ENCODE measurements at regions not wholly inside any gene's neighbourhood (a gene's known extent, or its start where the extent isn't known, plus 50 kb on each side); places are given as distances from the start of the nearest gene placed in this dataset.
"Not testable (repeated sequence)": the region's sequence is repeated elsewhere in the genome, so short reads cannot be mapped to it uniquely, and the experiment has no call there.

DNA sequence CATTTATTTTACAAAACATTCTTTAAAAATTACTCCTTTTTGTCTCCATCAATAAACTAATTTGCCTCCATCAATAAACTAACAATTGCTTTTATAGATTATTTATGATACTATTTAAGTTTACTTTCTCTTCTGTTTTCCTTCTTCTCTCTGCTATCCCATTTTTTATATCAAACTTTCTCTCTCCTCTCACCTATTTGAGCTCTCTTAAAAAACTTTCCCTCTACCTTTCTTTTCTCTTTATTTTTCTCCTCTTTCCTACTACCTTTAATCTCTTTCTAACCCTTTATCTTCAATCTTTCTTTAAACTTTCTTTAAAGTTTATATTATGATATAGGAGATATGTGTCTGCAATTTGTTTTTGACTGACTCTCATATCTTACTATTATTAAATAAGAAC lies 566.4 kb downstream of the DACH1 start:
- DNase-seq = no peak

GRCh38 chr13:71291842-71292146 lies 575.2 kb downstream of the DACH1 start:
- DNase-seq = no peak

DNA sequence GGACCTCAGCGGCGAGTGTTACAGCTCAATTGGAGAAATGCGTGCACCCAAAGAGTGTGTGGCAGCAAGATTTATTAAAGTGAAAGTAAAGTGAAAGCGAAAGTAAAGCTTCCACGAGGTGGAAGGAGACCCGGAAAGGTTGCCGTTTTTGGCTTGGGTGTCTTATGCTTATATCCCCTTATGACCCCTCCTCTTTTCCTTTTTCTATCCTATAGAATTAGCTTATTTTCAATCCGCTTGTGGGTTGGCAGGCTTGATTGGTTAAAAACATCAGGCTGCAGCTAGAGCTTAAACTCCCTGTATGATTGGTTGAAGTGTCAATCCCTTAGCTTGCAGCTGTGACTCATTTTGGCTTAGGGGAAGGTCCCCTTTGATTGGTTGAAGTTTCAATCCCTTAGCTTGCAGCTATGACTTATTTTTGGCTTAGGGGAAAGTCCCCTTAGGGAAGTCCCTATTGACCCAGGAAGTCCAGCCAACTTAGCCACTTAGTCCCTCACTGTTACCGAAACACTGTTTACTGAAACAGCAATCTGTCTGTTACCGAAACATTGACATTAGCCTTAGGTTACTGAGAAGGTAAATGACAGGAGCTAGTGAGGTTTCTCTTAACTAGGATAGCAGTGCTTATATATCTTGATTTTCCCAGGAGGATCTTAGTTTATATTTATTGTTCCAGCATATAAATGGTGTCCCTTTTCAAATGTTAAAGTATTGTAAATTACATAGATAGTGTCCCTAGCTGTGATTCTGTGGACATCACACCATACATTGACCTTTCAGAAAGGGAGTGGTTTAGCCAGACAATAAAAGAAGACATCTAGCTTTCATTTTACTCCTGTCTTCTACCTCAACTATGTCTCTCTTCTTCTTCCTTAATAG lies 575.8 kb downstream of the DACH1 start:
- DNase-seq = peak; percentile 6 to 14

GRCh38 chr13:71289980-71290379 lies 577.0 kb downstream of the DACH1 start:
- DNase-seq = not testable (repeated sequence)

GRCh38 chr13:71285700-71286099 lies 581.3 kb downstream of the DACH1 start:
- no peak for DNase-seq

- no peak for DNase-seq
Observed at GRCh38 chr13:71278512-71278911, 588.5 kb downstream of the DACH1 start.

- no peak for DNase-seq
Observed at GRCh38 chr13:71274923-71275608, 591.9 kb downstream of the DACH1 start.

GRCh38 chr13:71261256-71261655 lies 605.7 kb downstream of the DACH1 start:
- DNase-seq = no peak

DNA sequence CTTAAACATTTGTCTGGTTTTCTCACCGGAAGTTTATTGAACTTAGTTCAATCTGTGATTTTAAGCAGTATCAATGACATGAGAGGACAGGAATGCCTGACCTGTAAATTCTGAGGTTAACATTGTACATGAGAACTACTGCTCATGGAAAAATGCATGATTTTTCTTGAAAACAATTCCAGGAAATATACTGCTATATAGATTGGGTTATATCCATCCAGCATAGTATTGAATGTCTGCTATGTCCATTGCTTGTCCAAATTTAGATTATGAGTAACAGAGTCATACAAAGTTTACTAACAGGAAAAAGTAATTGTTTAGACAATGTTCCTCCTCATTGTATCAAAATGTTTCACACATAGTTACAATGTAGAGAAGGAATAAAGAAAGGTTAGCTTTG lies 606.8 kb downstream of the DACH1 start:
- no peak for DNase-seq

DNA sequence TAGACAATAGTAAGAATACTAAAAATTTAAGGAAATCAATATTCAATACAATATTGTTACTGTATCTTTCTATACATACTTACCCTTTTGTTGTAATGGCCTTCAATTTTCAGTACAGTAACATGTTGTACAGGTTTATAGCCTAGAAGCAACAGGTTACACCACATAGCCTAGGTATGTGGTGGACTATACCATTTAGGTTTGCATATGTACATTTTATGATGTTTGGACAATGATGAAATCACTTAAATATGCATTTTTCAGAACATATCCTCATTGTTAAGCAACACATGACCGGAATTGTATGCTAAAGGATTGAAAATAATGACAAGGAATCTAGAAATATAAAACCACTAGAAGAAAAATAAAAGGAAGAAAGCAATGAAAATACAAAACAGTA lies 611.4 kb downstream of the DACH1 start:
- no peak for DNase-seq

- no peak for DNase-seq
Observed at GRCh38 chr13:71254384-71254783, 612.6 kb downstream of the DACH1 start.

DNA sequence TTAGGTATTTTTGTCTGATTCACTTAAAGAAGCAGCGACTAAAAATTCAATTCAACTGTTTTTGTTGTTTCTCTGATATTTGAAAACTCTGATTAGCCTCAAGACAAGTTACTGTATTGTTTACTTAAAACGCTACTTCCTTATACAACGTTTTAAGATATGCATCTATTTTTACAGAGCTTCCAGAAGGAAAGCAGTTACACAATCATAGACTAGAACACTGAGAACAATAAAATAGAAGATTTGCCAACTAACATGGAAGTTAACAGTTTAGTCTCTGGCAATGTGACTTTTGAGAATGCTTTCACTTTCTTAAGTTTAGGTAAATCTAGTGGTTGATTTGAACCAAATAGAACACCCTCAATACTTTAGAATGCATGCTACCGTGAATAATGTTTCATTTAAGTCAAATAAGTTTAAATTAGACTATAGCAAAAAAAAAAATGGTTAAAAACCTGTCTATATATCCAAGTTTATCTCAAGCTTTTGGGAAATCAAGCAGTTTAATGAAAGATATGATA lies 614.8 kb downstream of the DACH1 start:
- no peak for DNase-seq

GRCh38 chr13:71251292-71251951 lies 615.6 kb downstream of the DACH1 start:
- DNase-seq = no peak

DNA sequence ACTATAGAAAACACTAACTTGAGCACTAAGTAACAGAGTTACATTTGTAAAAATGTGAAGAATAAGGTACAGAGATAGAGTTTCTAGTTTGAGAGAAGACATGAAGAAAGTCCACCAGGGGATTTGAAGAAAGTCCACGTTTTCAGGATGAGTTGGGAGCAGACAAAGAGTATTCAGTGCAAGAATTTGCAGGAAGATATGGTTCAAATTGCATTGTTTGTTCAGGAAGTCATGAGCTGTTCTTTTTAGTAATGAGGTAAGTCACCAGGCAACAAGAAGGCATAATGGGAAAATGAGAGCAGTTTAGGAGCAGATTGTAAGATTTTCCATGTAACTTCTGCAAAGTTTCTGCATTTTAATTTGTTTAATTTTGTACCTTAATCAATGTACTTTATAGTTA lies 618.0 kb downstream of the DACH1 start:
- DNase-seq = no peak

- DNase-seq = no peak
Observed at GRCh38 chr13:71244161-71244560, 622.8 kb downstream of the DACH1 start.

DNA sequence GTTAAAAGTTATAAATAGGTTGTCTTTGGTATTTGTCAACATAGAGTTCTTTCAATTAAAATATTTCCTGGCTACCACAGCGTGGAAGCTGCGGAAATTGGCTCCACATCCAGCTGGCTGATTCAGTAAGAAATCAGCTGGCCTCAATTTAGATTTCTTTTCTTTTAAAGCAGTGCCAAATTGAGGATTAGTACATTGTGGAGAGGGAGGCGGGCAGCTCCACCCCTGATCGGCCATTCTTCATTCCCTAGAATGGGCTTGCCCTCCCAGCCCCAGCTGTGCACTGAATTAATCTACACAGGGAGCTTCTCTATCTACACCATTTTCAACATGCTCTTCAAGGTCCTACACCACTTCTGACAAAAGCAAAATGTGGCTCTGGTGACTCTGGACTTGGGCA lies 624.8 kb downstream of the DACH1 start:
- DNase-seq = no peak

- no peak for DNase-seq
Observed at GRCh38 chr13:71240911-71241310, 626.1 kb downstream of the DACH1 start.

- no peak for DNase-seq
Observed at GRCh38 chr13:71237332-71237731, 629.7 kb downstream of the DACH1 start.

DNA sequence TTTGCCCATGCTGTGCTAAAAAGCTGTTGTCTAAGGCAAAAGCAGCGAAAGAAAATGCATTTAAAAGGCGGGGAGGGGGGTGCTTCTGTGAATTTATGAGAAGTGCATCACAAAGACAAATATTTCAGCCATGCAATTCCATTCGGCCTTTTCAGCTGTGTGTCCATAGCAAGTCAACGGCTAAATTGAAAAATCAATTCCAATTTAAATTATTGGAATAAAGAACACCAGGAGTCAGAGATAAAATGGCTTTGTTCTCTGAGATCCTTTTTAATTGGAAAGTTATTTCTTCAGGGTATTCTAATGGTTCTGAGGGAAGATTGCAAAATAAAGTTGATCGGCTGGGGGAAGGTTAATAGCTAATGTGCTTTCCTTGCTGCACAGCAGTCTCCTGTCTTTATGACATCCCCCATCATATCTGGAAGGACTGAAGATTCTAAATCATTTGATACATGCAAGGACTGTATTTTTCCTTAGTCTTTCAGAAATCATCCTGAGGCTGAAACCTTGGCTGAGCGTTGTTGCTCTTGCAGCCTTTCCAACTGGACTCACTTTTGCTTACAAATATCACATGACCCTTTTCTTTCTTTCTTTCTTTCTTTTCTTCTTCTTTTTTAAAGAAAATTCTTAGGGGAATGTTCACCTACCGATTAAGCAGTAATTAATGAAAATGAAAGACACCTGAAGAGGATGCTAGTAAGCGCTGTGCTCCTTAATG lies 647.1 kb downstream of the DACH1 start:
- no peak for DNase-seq

GRCh38 chr13:71218960-71219359 lies 648.0 kb downstream of the DACH1 start:
- DNase-seq = no peak

DNA sequence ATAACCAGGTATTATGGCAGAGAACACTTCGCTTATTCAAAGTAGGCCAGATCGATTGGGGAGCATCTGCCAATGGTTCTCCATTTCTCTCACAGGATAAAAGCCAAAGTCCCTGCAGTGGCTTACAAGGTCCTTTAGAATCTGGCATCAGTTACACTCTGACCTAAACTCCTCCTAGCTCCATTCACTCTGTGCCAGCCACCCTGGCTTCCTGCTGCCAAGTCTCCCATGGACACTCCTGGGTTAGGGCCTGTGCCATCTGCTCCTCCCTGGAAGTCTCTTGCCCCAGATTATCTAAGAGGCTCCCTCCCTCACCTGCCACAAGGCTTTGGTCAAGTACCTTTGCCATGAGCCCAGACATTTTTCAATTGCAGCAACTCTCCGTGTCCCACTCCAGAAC lies 649.2 kb downstream of the DACH1 start:
- no peak for DNase-seq

DNA sequence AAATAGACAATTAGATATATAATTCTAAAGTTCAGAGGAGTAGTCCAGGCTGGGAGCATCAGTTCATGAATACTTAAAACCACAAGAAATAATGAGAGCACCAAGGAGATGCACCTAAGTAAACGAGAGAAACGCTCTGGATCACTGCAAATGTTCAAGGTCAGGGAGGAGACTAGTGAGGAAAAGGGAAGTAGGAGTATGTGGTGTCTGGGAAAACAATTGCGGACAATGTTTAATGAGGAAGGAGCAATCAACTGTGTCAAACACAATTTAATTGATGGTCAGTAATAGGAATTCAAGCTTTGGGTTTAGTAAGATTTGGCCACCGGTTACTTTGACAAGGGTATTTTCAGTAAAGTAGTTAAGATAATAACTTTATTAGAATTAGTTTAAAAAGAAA lies 652.2 kb downstream of the DACH1 start:
- no peak for DNase-seq

- DNase-seq = no peak
Observed at GRCh38 chr13:71214357-71214756, 652.6 kb downstream of the DACH1 start.
